Testis (tissue), 2 donors: ENCODE measurements at regions not wholly inside any gene's neighbourhood (a gene's known extent, or its start where the extent isn't known, plus 50 kb on each side); places are given as distances from the start of the nearest gene placed in this dataset.

Experiments used
- DNase-seq: peaks from one replicate; pipeline ENCODE4 v3.0.0-alpha.2; 2019
- H3K27ac ChIP-seq, 2 donors: fragments of 200-600 bp; sonication (generic); one replicate each; pipeline ENCODE4 v1.5.1; 2019
- H3K27me3 ChIP-seq: fragments of 200-600 bp; sonication (generic); one replicate; pipeline ENCODE4 v1.5.1; 2019
- H3K36me3 ChIP-seq: fragments of 200-600 bp; sonication (generic); one replicate; pipeline ENCODE4 v1.5.1; 2017; ENCODE audit warnings: low read depth; ENCODE audit errors: missing control alignments
- H3K4me1 ChIP-seq: fragments of 200-600 bp; sonication (generic); one replicate; pipeline ENCODE4 v1.5.1; 2019
- H3K4me3 ChIP-seq, 2 donors: fragments of 200-600 bp; sonication (generic); one replicate each; pipeline ENCODE4 v1.5.1; 2017 to 2019
- H3K9me3 ChIP-seq: fragments of 200-600 bp; sonication (generic); one replicate; pipeline ENCODE4 v1.5.1; 2017
- POLR2A ChIP-seq: fragments of 450-650 bp; IDR thresholded peaks from one replicate; pipeline ENCODE4 v1.6.1; 2017; ENCODE audit warnings: antibody characterized with exemption, mild to moderate bottlenecking, moderate library complexity
- WGBS, 2 donors: methylation state at CpG; one replicate each; pipeline ENCODE4 v1.1.5; 2018; 5-methylcytosine and 5-hydroxymethylcytosine counted together
- intact Hi-C: fragments of 100-400 bp; cut with DNase I; formaldehyde crosslinking; loops from one replicate; pipeline ENCODE4 v1.15.1; 2023; ENCODE audit warnings: low total_unique reads
- TF ChIP-seq, protein P1 (sequence below), 3 experiments: fragments of 450-650 bp in 2 of 3; fragments of 200-600 bp in 1 of 3; sonication (generic) in 1 of 3; IDR thresholded peaks; one replicate each; pipeline ENCODE4 v1.5.1; 2016 to 2019; ENCODE audit warnings: antibody characterized with exemption in 3 of 3, mild to moderate bottlenecking in 2 of 3, moderate library complexity in 1 of 3

GRCh38 chr16:51849715-51850114 is 697.2 kb downstream of the TOX3 start:
- H3K4me3 ChIP-seq = no peak overlapping the region
- H3K27ac ChIP-seq = no peak overlapping the region
- no peaks in the 10 kb centered on the region for H3K4me1 ChIP-seq
- intact Hi-C loops = no loop called here
- H3K9me3 ChIP-seq = no peaks in the 10 kb centered on the region
- H3K36me3 ChIP-seq = no peaks in the 10 kb centered on the region
- TF ChIP-seq, protein P1, sequence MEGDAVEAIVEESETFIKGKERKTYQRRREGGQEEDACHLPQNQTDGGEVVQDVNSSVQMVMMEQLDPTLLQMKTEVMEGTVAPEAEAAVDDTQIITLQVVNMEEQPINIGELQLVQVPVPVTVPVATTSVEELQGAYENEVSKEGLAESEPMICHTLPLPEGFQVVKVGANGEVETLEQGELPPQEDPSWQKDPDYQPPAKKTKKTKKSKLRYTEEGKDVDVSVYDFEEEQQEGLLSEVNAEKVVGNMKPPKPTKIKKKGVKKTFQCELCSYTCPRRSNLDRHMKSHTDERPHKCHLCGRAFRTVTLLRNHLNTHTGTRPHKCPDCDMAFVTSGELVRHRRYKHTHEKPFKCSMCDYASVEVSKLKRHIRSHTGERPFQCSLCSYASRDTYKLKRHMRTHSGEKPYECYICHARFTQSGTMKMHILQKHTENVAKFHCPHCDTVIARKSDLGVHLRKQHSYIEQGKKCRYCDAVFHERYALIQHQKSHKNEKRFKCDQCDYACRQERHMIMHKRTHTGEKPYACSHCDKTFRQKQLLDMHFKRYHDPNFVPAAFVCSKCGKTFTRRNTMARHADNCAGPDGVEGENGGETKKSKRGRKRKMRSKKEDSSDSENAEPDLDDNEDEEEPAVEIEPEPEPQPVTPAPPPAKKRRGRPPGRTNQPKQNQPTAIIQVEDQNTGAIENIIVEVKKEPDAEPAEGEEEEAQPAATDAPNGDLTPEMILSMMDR (IDR thresholded peaks at IDR 0.05) = no peak
- TF ChIP-seq POLR2A = no peak
- no peaks in the 10 kb centered on the region for H3K27me3 ChIP-seq
- no peak for DNase-seq
- WGBS, 2 donors = 63 to 75% methylated on average over 1 of the region's 1 CpG

DNA sequence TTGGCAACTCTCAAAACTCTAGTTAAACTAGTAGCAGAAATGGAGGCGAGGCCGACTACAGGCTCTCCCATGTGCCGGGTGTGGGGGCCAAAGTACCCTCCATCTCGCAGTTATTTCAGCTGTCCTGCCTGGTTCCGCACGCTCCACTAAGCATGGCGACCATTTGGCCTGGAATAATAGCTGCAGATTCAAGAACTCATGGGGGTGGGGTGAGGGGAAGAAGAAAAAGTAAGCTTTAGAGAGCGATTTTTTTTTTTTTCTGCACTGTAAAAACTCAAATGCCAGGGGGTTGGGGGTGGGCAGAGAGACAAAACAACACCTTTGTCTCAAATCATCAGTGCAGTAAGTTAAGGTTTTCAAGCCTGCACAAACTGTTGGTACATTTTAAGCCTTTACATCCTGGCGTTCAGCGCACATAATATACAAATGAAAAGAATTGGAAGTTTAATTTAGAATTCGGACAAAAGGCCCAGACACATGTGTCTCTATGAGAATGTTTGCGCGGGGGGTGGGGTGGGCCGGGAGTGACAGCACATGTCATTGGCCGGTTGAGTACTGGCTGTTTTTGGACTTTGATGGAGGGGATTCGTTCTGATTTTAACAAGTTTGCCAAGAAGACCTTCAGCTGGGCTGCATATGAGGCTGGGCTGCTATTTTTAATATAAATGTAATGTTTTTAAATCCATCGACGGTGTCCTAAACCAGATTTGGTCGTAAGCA is 694.7 kb upstream of the SALL1 start:
- DNase-seq = no peak
- no peaks in the 10 kb centered on the region for H3K4me1 ChIP-seq

GRCh38 chr16:51839727-51840462 is 688.8 kb upstream of the SALL1 start:
- Histone ChIP-seq H3K9me3 (no peaks in the 10 kb centered on the region), H3K27me3 (no peaks in the 10 kb centered on the region), H3K4me3 (no peak overlapping the region), H3K27ac (no peak overlapping the region), H3K36me3 (no peaks in the 10 kb centered on the region), H3K4me1 (no peaks in the 10 kb centered on the region)
- intact Hi-C loops = no loop called here
- DNase-seq = no peak
- TF ChIP-seq, protein P1 (IDR thresholded peaks at IDR 0.05) = no peak
- no peak for TF ChIP-seq POLR2A
- 73 to 79% methylated on average over 1 of the region's 1 CpG for WGBS, 2 donors

More for the DNA sequence above, 694.7 kb upstream of the SALL1 start:
- Histone ChIP-seq H3K27ac (no peak overlapping the region), H3K4me3 (no peak overlapping the region), H3K36me3 (no peaks in the 10 kb centered on the region), H3K27me3 (no peaks in the 10 kb centered on the region), H3K9me3 (no peaks in the 10 kb centered on the region)
- TF ChIP-seq, protein P1 (IDR thresholded peaks at IDR 0.05) = no peak
- TF ChIP-seq POLR2A = no peak
- intact Hi-C loops = no loop called here
- 46 to 63% methylated on average over 19 of the region's 19 CpGs for WGBS, 2 donors

- intact Hi-C loops = no loop called here
- Histone ChIP-seq H3K9me3 (no peaks in the 10 kb centered on the region), H3K4me1 (no peaks in the 10 kb centered on the region), H3K4me3 (no peak overlapping the region), H3K36me3 (no peaks in the 10 kb centered on the region), H3K27ac (no peak overlapping the region), H3K27me3 (no peaks in the 10 kb centered on the region)
- 91 to 93% methylated on average over 3 of the region's 3 CpGs for WGBS, 2 donors
- TF ChIP-seq, protein P1 (IDR thresholded peaks at IDR 0.05) = no peak
- TF ChIP-seq POLR2A = no peak
- no peak for DNase-seq
These were observed 683.7 kb upstream of the SALL1 start for GRCh38 chr16:51834794-51835193.
